K562 (cell line): ENCODE measurements at regions not wholly inside any gene's neighbourhood (a gene's known extent, or its start where the extent isn't known, plus 50 kb on each side); places are given as distances from the start of the nearest gene placed in this dataset.
A peak's percentile ranks its signal among the peaks of the same experiment; 100 is the strongest.

Experiments used
- ATAC-seq: fragments of 200-7000 bp; cut with Tn5 transposase; 3 replicates; pipeline ENCODE4 v1.9.1; 2020; ENCODE audit warnings: moderate library complexity
- BruUV-seq: library from RNA; stranded (reverse); fragments of 400-500 nt; replicated peaks from 2 replicates; lab custom pipeline; 2021; lab: Mats Ljungman, UMichigan
- CTCF ChIA-PET: fragments of 300-600 bp; formaldehyde crosslinking; extraction: SDS; loops from one replicate; lab custom pipeline; 2021; ENCODE audit warnings: low intra/inter-chr PET ratio; lab: Yijun Ruan, JAX
- POLR2A ChIA-PET: fragments of 300-600, 350-650 bp; sonication (Branson Sonifier 250); formaldehyde crosslinking; extraction: SDS; loops from one replicate; lab custom pipeline; 2021; ENCODE audit warnings: antibody characterized with exemption, inconsistent platforms; lab: Yijun Ruan, JAX
- DNase-seq, 4 experiments: peaks; one replicate each; pipeline versions ENCODE4 v3.0.0 to v3.0.0-alpha.2; 2011 to 2018; ENCODE audit warnings: low spot score in 3 of 4, mixed read lengths in 3 of 4; ENCODE audit errors: extremely low read depth in 1 of 4
- FAIRE-seq: peaks from 2 replicates; lab custom pipeline; 2011; peaks lifted over from hg19 to GRCh38; lab: Jason Lieb, UNC
- H2AFZ ChIP-seq: 2 replicates; pipeline ENCODE4 v1.6.0; 2011; ENCODE audit warnings: low read depth, low read length, control low read depth, inconsistent platforms
- H3K27ac ChIP-seq: fragments of 200-600 bp; 3 replicates; pipeline ENCODE4 v1.8.0; 2011; ENCODE audit warnings: low read depth, mild to moderate bottlenecking, control low read depth, inconsistent platforms, low read length, moderate library complexity, mixed read lengths; ENCODE audit errors: extremely low read depth
- H3K27me3 ChIP-seq, 2 experiments: fragments of 300-600 bp in 1 of 2; 2 replicates in 1 of 2; 3 replicates in 1 of 2; pipeline versions ENCODE4 v1.6.0 to v1.8.0; 2011; ENCODE audit warnings: inconsistent platforms in 2 of 2, low read length in 2 of 2, mild to moderate bottlenecking in 1 of 2, mixed read lengths in 1 of 2, moderate library complexity in 1 of 2; ENCODE audit not compliant: control insufficient read depth in 2 of 2, insufficient read depth in 2 of 2
- H3K36me3 ChIP-seq: fragments of 300-600 bp; 3 replicates; pipeline ENCODE4 v1.8.0; 2011; ENCODE audit warnings: mild to moderate bottlenecking, low read length, inconsistent platforms; ENCODE audit not compliant: control insufficient read depth, insufficient read depth
- H3K4me1 ChIP-seq, 2 experiments: fragments of 200-600 bp in 1 of 2; replicated peaks in 1 of 2; 2 replicates in 1 of 2; 3 replicates in 1 of 2; pipeline versions ENCODE4 v1.5.1 to v1.8.0; 2011; ENCODE audit warnings: inconsistent platforms in 2 of 2, low read length in 2 of 2, mild to moderate bottlenecking in 1 of 2, mixed read lengths in 1 of 2, moderate library complexity in 1 of 2; ENCODE audit not compliant: control insufficient read depth in 2 of 2, insufficient read depth in 2 of 2
- H3K4me2 ChIP-seq: 2 replicates; pipeline ENCODE4 v1.6.1; 2011; ENCODE audit warnings: low read length, control low read depth, inconsistent platforms, mixed read lengths; ENCODE audit not compliant: insufficient read depth
- H3K4me3 ChIP-seq: fragments of 200-600 bp; sonication (generic), shearing (Covaris generic); 2 replicates; pipeline ENCODE4 v1.5.1; 2016; ENCODE audit warnings: control low read depth, inconsistent platforms
- H3K79me2 ChIP-seq: fragments of 200-600 bp; 3 replicates; pipeline ENCODE4 v1.8.0; 2011; ENCODE audit warnings: low read length, inconsistent platforms; ENCODE audit not compliant: control insufficient read depth, insufficient read depth
- H3K9ac ChIP-seq, 2 experiments: 2 replicates each; pipeline versions ENCODE4 v1.6.0 to v1.6.1; 2011; ENCODE audit warnings: low read depth in 2 of 2, low read length in 2 of 2, control low read depth in 1 of 2, inconsistent platforms in 1 of 2, mild to moderate bottlenecking in 1 of 2, mixed read lengths in 1 of 2; ENCODE audit not compliant: insufficient read depth in 1 of 2
- H3K9me1 ChIP-seq: one replicate; pipeline ENCODE4 v1.6.0; 2011; ENCODE audit warnings: inconsistent platforms, mild to moderate bottlenecking, low read length, moderate library complexity; ENCODE audit not compliant: control insufficient read depth, insufficient read depth
- H3K9me3 ChIP-seq: replicated peaks from 2 replicates; pipeline ENCODE4 v1.5.1; 2011; ENCODE audit warnings: low read depth, low read length, inconsistent platforms; ENCODE audit not compliant: control insufficient read depth, insufficient read depth
- H4K20me1 ChIP-seq: replicated peaks from 2 replicates; pipeline ENCODE4 v1.6.1; 2011; ENCODE audit warnings: low read length, inconsistent platforms, mixed read lengths; ENCODE audit not compliant: control insufficient read depth, insufficient read depth
- ARID4B ChIP-seq: sonication (generic); formaldehyde crosslinking; IDR thresholded peaks from 2 replicates; pipeline ENCODE4 v1.8.0; 2022; ENCODE audit warnings: mild to moderate bottlenecking, missing genetic modification reagents
- RFX1 ChIP-seq: fragments of 450-650 bp; IDR thresholded peaks from 2 replicates; pipeline ENCODE4 v1.6.1; 2016; ENCODE audit warnings: mild to moderate bottlenecking, moderate library complexity
- WGBS: fragments of 100-300 bp; shearing (Covaris generic); methylation state at CpG from one replicate; pipeline ENCODE4 v1.1.6; 2016; ENCODE audit warnings: low coverage, mixed read lengths; ENCODE audit not compliant: insufficient coverage; ENCODE audit errors: missing lambda C conversion rate; 5-methylcytosine and 5-hydroxymethylcytosine counted together
- in situ Hi-C: fragments of 300-500 bp; cut with MboI; formaldehyde crosslinking; loops from 4 replicates; pipeline ENCODE4 v1.15.0; 2018; ENCODE audit warnings: inconsistent platforms, mixed read lengths
- intact Hi-C: fragments of 100-400 bp; cut with micrococcal nuclease; formaldehyde crosslinking; loops from 2 replicates; pipeline ENCODE4 v1.14.2; 2022

DNA sequence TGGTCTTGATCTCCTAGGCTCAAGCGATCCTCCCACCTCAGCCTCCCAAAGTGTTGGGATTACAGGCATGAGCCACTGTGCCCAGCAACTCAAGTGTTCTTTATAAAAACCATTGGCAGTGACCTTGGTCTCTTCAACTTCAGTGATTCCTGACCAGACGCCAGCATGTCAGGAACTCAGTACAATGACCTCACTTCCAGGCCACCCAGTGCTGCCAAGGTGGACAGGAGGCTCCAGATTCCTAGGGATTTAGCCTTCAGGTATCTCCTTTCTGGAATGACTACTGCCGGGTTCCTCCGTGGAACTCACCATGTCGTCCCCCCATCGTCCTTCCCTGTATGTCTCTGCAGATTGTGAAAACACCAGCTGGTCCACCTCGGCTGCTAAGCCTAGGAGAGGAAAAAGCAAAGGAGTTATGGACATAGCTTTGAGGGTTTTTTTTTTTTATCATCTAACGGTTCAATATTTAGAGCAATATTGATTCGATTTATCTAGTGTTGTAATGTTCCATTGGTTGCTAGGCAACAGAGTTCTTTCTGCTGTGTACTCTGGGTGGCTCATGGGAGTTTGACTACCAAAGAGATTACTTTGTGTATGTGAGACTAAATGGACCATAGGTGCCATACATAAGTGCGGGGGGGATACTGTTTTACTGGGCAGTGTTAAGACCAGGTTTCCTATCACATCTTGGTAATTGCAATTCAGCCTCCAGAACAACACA lies 425.8 kb upstream of the AUTS2 start:
- H3K9me1 ChIP-seq = no peaks in the 10 kb centered on the region

More for the DNA sequence above, 425.8 kb upstream of the AUTS2 start:
- Histone ChIP-seq H3K27ac (no peak overlapping the region), H3K36me3 (no peaks in the 10 kb centered on the region), H3K27me3 (no peaks in the 10 kb centered on the region), H2AFZ (no peak overlapping the region), H3K9ac (no peak overlapping the region), H3K4me2 (no peak overlapping the region), H4K20me1 (no peaks in the 10 kb centered on the region), H3K79me2 (no peaks in the 10 kb centered on the region), H3K4me3 (no peak overlapping the region), H3K4me1 (no peaks in the 10 kb centered on the region), H3K9me3 (no peaks in the 10 kb centered on the region)
- DNase-seq (no peak), FAIRE-seq (no peak), ATAC-seq (no peak)
- WGBS = under 1% methylated on average over 10 of the region's 10 CpGs
- POLR2A ChIA-PET = no interaction called here
- TF ChIP-seq ARID4B (CRISPR knock-in tag) = no peak
- TF ChIP-seq RFX1 = peak; percentile 77
- in situ Hi-C loops (no loop called here), intact Hi-C loops (no loop called here)
- BruUV-seq = no TSS peak
- CTCF ChIA-PET = no interaction called here
